Spleen (tissue), 11 donors: ENCODE measurements at regions not wholly inside any gene's neighbourhood (a gene's known extent, or its start where the extent isn't known, plus 50 kb on each side); places are given as distances from the start of the nearest gene placed in this dataset.

Source experiments
- DNase-seq: peaks from one replicate; pipeline ENCODE4 v3.0.0-alpha.2; 2020
- H3K27ac ChIP-seq, 8 donors: fragments of 200-600 bp; sonication (generic) in 7 of 8; 1 replicate in 4 of 8; 2 replicates in 4 of 8; pipeline versions ENCODE4 v1.5.0 to v1.8.0; 2016 to 2021; ENCODE audit warnings: inconsistent platforms in 4 of 8, mild to moderate bottlenecking in 4 of 8, moderate library complexity in 1 of 8
- H3K27me3 ChIP-seq, 7 donors: fragments of 200-600 bp; sonication (generic) in 6 of 7; replicated peaks in 1 of 7; 1 replicate in 4 of 7; 2 replicates in 3 of 7; pipeline versions ENCODE4 v1.5.0 to v1.8.0; 2016 to 2021; ENCODE audit warnings: inconsistent platforms in 3 of 7, mild to moderate bottlenecking in 1 of 7
- H3K36me3 ChIP-seq, 6 donors: fragments of 200-600 bp; sonication (generic) in 5 of 6; 1 replicate in 4 of 6; 2 replicates in 2 of 6; pipeline versions ENCODE4 v1.5.0 to v1.8.0; 2016 to 2021; ENCODE audit warnings: inconsistent platforms in 2 of 6
- H3K4me1 ChIP-seq, 6 donors: fragments of 200-600 bp; sonication (generic) in 5 of 6; 1 replicate in 3 of 6; 2 replicates in 3 of 6; pipeline versions ENCODE4 v1.5.0 to v1.8.0; 2016 to 2021; ENCODE audit warnings: inconsistent platforms in 3 of 6
- H3K4me3 ChIP-seq, 8 donors: fragments of 200-600 bp; sonication (generic) in 7 of 8; 1 replicate in 4 of 8; 2 replicates in 4 of 8; pipeline versions ENCODE4 v1.5.0 to v1.8.0; 2016 to 2021; ENCODE audit warnings: inconsistent platforms in 4 of 8, mild to moderate bottlenecking in 4 of 8, moderate library complexity in 2 of 8
- H3K9me3 ChIP-seq, 8 donors: fragments of 200-600 bp; sonication (generic) in 7 of 8; 1 replicate in 4 of 8; 2 replicates in 4 of 8; pipeline versions ENCODE4 v1.5.0 to v1.8.0; 2016 to 2021; ENCODE audit warnings: inconsistent platforms in 4 of 8
- CTCF ChIP-seq, 11 experiments: fragments of 200-600 bp in 7 of 11; fragments of 450-650 bp in 4 of 11; sonication (generic) in 4 of 11; IDR thresholded peaks in 8 of 11; conservative IDR thresholded peaks in 3 of 11; 1 replicate in 7 of 11; 2 replicates in 4 of 11; pipeline versions ENCODE4 v1.4.0 to v1.8.0; 2016 to 2021; ENCODE audit warnings: antibody characterized with exemption in 11 of 11, inconsistent platforms in 4 of 11, mild to moderate bottlenecking in 1 of 11
- POLR2A ChIP-seq, 3 donors: fragments of 450-650 bp; IDR thresholded peaks; one replicate each; pipeline ENCODE4 v1.5.1; 2017; ENCODE audit warnings: antibody characterized with exemption in 3 of 3, mild to moderate bottlenecking in 1 of 3
- POLR2AphosphoS5 ChIP-seq, 3 donors: sonication (generic); formaldehyde crosslinking; IDR thresholded peaks; one replicate each; pipeline ENCODE4 v1.5.1; 2017; ENCODE audit warnings: antibody characterized with exemption in 3 of 3
- WGBS, 5 donors: extraction: QIAGEN DNeasy Blood & Tissue Kit in 3 of 5; methylation state at CpG; one replicate each; pipeline versions ENCODE4 v1.1.5 to v1.1.7; 2013 to 2018; 5-methylcytosine and 5-hydroxymethylcytosine counted together
- intact Hi-C: fragments of 100-400 bp; cut with DNase I; formaldehyde crosslinking; loops from one replicate; pipeline ENCODE4 v1.15.0; 2023; ENCODE audit warnings: low total_unique reads
- donor health status: healthy with polysubstance abuse.
- donor health status: DM: no; HTN: no; CAD: no; lungs with moderate emphysema.
- donor health status: DM: no; HTN: no; CAD: no.
- donor health status: Bipolar disorder and iron deficiency.
- donor health status: healthy.
- donor health status: DM: no; HTN: no; CAD: no.
- donor health status: DM: yes; HTN: yes; CAD: no.

- WGBS, 5 donors, result 74 to 81% (median 79%) methylated on average over 13 of the region's 13 CpGs
- Histone ChIP-seq H3K27ac (no peak overlapping the region), H3K36me3 (no peaks in the 10 kb centered on the region), H3K27me3 (peaks cover 0 to 67% (median 0%) of the 10 kb centered on the region in 7 donors), H3K9me3 (no peaks in the 10 kb centered on the region), H3K4me1 (no peaks in the 10 kb centered on the region), H3K4me3 (no peak overlapping the region)
- TF ChIP-seq POLR2AphosphoS5 (IDR thresholded peaks at IDR 0.05), result no peak
- no peak for TF ChIP-seq CTCF (IDR thresholded peaks at IDR 0.05 in 8 of 11, conservative IDR thresholded peaks at IDR 0.05 in 3 of 11)
- TF ChIP-seq POLR2A (IDR thresholded peaks at IDR 0.05), result no peak
- DNase-seq, result no peak
- intact Hi-C loops, result no loop called here
These were observed 394.7 kb downstream of the SOX9 start for GRCh38 chr17:72515291-72516065.

- Histone ChIP-seq H3K27me3 (peaks cover 0 to 75% (median 0%) of the 10 kb centered on the region in 7 donors), H3K36me3 (no peaks in the 10 kb centered on the region), H3K9me3 (no peaks in the 10 kb centered on the region), H3K27ac (no peak overlapping the region), H3K4me1 (no peaks in the 10 kb centered on the region), H3K4me3 (no peak overlapping the region)
- DNase-seq, result no peak
- TF ChIP-seq POLR2AphosphoS5 (IDR thresholded peaks at IDR 0.05), result no peak
- no peak for TF ChIP-seq POLR2A (IDR thresholded peaks at IDR 0.05)
- no peak for TF ChIP-seq CTCF (IDR thresholded peaks at IDR 0.05 in 8 of 11, conservative IDR thresholded peaks at IDR 0.05 in 3 of 11)
- intact Hi-C loops, result no loop called here
- WGBS, 5 donors, result 61 to 73% (median 65%) methylated on average over 14 to 15 of the region's 15 CpGs
These were observed 396.1 kb downstream of the SOX9 start for GRCh38 chr17:72516772-72517399.

GRCh38 chr17:72517413-72518158 is 396.8 kb downstream of the SOX9 start:
- intact Hi-C loops, result no loop called here
- Histone ChIP-seq H3K36me3 (no peaks in the 10 kb centered on the region), H3K4me1 (no peaks in the 10 kb centered on the region), H3K9me3 (no peaks in the 10 kb centered on the region), H3K4me3 (no peak overlapping the region), H3K27ac (no peak overlapping the region), H3K27me3 (peaks cover 0 to 70% (median 0%) of the 10 kb centered on the region in 7 donors)
- TF ChIP-seq POLR2AphosphoS5 (IDR thresholded peaks at IDR 0.05) (no peak), CTCF (IDR thresholded peaks at IDR 0.05 in 8 of 11, conservative IDR thresholded peaks at IDR 0.05 in 3 of 11) (no peak)
- DNase-seq, result no peak
- WGBS, 5 donors, result 69 to 78% (median 73%) methylated on average over 7 of the region's 7 CpGs
